NT2/D1 (cell line): ENCODE measurements at regions not wholly inside any gene's neighbourhood (a gene's known extent, or its start where the extent isn't known, plus 50 kb on each side); places are given as distances from the start of the nearest gene placed in this dataset.

ENCODE experiments used
- SUZ12 ChIP-seq: IDR thresholded peaks from 2 replicates; pipeline ENCODE4 v1.6.1; 2011; ENCODE audit not compliant: insufficient read length, insufficient read depth; ENCODE audit errors: extremely low read depth
- YY1 ChIP-seq: IDR thresholded peaks from 2 replicates; pipeline ENCODE4 v1.6.1; 2011; ENCODE audit not compliant: insufficient read length, insufficient read depth
- ZNF274 ChIP-seq: IDR thresholded peaks from 2 replicates; pipeline ENCODE4 v1.6.1; 2011; ENCODE audit warnings: mild to moderate bottlenecking, low read depth, low read length

DNA sequence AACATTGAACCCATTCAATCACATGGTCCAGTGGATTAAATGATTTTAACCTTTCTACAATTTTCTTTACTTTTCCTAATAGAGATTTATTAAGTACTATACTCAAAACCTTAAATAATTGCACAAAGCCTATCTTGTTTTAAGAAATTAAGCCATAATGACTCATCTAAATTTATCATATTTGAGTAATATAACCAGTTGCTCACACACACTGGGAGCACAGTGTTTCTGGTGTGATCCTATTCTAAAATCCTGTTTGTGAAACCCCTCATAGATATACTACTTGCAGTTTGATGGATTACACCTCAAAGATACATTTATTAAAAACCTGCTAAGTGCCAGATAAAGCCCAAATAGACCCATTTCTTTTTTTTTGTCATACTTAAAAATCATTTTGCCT is 668.3 kb upstream of the CDH18 start:
- no peak for TF ChIP-seq ZNF274
- TF ChIP-seq SUZ12, result no peak
- TF ChIP-seq YY1, result no peak
